ENCODE measurements at regions not wholly inside any gene's neighbourhood (a gene's known extent, or its start where the extent isn't known, plus 50 kb on each side); places are given as distances from the start of the nearest gene placed in this dataset.

GRCh38 chr3:194205675-194206133 lies 69.8 kb downstream of the HES1 start:
- no peak for DNase-seq (ENCODE audit: low read depth)
- no peak for TF ChIP-seq CTCF (IDR thresholded peaks at IDR 0.05; ENCODE audit: insufficient read depth, low read length)
- H3K4me3 ChIP-seq (ENCODE audit: low read depth, low read length) = no peak overlapping the region

DNA sequence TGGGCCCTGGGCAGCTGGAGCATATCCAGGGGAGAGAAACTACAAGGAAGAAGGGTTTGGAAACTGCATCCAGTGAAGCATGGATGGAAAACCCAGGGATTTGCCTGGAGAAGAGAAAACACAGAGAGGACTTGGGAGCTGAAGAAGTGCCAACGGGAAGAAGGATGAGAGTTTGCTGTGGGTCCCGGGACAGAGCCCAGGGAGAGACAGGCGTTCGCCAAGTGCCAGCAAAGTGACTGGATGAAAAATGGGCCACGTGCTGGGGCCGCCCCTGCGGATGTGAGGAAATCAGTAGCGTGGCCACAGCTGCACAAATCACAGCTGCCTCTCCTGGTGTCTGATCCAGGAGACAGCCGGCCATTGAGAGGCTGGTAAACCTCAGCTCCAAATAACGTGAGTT lies 70.4 kb downstream of the HES1 start:
- no peak for TF ChIP-seq CTCF (IDR thresholded peaks at IDR 0.05; ENCODE audit: insufficient read depth, low read length)
- peak; percentile 51 for DNase-seq (ENCODE audit: low read depth)

DNA sequence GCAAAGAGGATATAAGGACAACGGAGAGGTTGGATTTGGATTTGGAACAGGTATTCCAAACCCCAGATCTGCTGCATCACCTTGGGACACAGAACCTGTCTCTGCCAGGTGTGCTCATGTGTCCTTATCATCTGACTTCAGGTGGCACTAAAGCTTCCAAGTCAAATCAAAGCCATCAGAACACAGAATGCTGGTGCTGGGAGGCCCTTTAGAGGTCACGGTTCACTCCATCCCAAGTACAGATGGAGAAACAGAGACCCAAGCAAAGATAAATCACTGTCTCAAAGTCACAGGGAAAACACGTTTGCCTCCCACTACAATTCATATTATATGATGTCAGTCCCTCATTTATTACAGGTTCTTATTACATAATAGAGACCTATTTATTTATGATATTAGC lies 72.8 kb downstream of the HES1 start:
- TF ChIP-seq CTCF (IDR thresholded peaks at IDR 0.05; ENCODE audit: insufficient read depth, low read length) = no peak
- DNase-seq (ENCODE audit: low read depth) = no peak
- no peak overlapping the region for H3K4me3 ChIP-seq (ENCODE audit: low read depth, low read length)

More for the DNA sequence above, 70.4 kb downstream of the HES1 start:
- no peak overlapping the region for H3K4me3 ChIP-seq (ENCODE audit: low read depth, low read length)

- no peak for TF ChIP-seq CTCF (IDR thresholded peaks at IDR 0.05; ENCODE audit: insufficient read depth, low read length)
- DNase-seq (ENCODE audit: low read depth) = no peak
- H3K4me3 ChIP-seq (ENCODE audit: low read depth, low read length) = no peak overlapping the region
Measured at GRCh38 chr3:194212161-194212844, 76.4 kb downstream of the HES1 start.

GRCh38 chr3:194212845-194213331 lies 76.9 kb downstream of the HES1 start:
- no peak for DNase-seq (ENCODE audit: low read depth)
- TF ChIP-seq CTCF (IDR thresholded peaks at IDR 0.05; ENCODE audit: insufficient read depth, low read length) = no peak
- no peak overlapping the region for H3K4me3 ChIP-seq (ENCODE audit: low read depth, low read length)

- no peak for TF ChIP-seq CTCF (IDR thresholded peaks at IDR 0.05; ENCODE audit: insufficient read depth, low read length)
- H3K4me3 ChIP-seq (ENCODE audit: low read depth, low read length) = no peak overlapping the region
- DNase-seq (ENCODE audit: low read depth) = no peak
Measured at GRCh38 chr3:194215392-194215791, 79.4 kb downstream of the HES1 start.
